ENCODE measurements at regions not wholly inside any gene's neighbourhood (a gene's known extent, or its start where the extent isn't known, plus 50 kb on each side); places are given as distances from the start of the nearest gene placed in this dataset.

GRCh38 chr12:67173258-67173657, 95.9 kb upstream of the CAND1 start:
- DNase-seq, result no peak

DNA sequence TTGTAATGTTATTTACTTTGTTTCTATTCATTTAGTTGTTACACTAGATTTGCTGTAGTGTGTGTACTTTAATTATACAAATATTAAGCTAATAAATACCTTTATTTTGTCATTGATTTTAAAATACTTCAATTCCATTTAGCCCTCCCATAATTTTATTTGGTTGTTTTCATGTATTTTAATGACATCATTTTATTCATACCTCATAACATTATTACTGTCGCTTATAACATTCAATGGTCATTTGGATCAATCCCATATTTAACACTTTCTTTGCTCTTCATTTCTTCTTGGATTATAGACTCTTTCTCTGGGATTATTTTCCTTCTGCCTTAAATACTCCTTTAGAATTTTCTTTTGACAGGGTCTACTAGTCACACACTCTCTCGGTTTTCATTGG, 86.6 kb upstream of the CAND1 start:
- no peak for DNase-seq

GRCh38 chr12:67193704-67194103, 75.5 kb upstream of the CAND1 start:
- DNase-seq, result no peak

DNA sequence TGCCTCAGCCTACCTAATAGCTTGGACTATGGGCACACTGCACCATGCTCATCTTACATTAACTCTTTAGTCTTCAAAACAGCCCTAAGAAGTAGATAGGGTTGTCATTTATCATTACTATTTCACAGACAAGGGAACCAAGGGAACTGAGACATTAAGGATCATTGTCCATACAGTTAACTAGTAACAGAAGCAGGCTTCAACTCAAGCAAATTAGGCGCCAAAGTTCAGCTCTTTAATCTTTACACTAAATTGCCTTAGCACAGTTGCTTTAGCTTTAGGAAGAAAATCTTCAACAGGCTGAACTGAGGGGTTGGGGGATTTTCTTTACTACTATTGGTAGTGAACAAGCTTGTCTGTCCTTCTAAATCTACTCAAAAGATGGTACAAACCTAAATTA, 68.8 kb upstream of the CAND1 start:
- no peak for DNase-seq

DNA sequence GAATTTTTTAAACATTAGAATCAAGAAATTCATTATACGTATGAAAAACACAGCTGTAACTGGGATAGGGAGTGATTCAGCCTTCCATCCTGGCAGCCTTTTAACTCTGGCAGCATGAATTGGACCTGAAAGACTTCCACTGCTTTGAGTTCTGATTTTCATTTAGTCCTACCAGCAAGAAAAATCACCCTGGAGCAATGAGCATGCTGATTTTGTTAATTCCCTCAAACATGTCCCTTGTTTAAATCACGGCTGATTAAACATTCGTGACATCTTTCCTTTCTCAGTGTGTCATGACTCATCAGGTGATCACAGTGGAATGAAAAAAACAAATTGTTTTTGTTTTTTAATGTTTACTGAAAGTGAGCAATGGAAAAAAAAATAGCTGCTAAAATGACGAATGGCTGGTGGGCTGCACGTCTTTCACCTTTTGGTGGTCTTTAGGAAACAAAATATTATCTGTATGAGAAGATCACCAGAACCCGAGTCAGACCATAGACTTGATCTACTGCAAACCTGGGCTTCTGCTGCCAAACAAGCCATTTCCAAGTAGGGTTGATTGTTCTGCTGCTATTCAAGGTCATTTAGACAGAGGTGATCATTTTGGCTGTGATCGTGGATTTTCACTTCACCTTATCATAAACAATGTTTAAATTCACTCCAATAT, 67.0 kb upstream of the CAND1 start:
- DNase-seq, result no peak

GRCh38 chr12:67202678-67203012, 66.5 kb upstream of the CAND1 start:
- no peak for DNase-seq

GRCh38 chr12:67208281-67209067, 60.7 kb upstream of the CAND1 start:
- no peak for DNase-seq

DNA sequence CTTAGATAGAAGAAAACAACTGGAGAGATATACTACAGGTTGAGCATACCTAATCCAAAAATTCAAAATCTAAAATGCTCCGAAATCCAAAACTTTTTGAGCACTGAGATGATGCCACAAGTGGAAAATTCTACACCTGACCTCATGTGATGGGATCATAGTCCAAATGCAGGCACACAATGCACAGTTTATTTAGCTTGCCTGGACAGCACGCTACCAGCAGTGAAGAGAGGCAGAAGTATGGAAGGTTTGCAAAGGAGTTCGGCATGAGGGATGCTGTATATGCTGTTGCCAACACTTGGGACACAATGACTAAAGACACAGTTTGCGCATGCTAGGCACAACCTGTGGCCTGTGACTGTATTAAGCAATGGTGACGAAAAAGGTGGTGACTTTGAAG, 58.1 kb upstream of the CAND1 start:
- DNase-seq, result no peak

DNA sequence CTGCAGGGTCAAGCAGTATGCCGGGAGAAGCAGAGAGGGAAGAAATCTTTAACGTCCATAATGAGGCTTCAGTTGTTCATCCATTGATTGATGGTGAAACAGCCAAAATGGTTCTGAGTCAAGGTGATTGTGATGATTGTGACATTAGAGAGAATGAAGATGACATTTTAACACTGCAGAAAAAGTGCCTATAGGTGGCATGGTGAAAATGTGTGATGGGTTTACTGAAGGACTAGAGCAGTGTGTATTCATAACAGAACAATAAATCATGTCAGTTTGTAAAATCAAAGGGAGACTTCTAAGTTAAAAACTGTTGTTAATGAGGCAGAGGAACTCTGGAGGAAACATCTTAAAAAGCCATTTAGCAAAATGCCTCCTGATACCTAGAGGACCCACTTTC, 57.7 kb upstream of the CAND1 start:
- no peak for DNase-seq

- no peak for DNase-seq
Observed at GRCh38 chr12:67217647-67218046, 51.5 kb upstream of the CAND1 start.

Data from NCI-H345 (cell line).